ENCODE measurements at regions not wholly inside any gene's neighbourhood (a gene's known extent, or its start where the extent isn't known, plus 50 kb on each side); places are given as distances from the start of the nearest gene placed in this dataset.

- Histone ChIP-seq H3K4me2 (ENCODE audit: extremely low read depth, insufficient read depth, low read length) (no peak overlapping the region), H3K36me3 (ENCODE audit: control insufficient read depth, insufficient read depth, low read length) (no peaks in the 10 kb centered on the region), H3K4me3 (replicated peaks in 1 of 4; ENCODE audit: control extremely low read depth in 1 of 4, insufficient read depth in 1 of 4, low read depth in 3 of 4, low read length in 4 of 4) (no peak overlapping the region), H3K9me3 (ENCODE audit: control insufficient read depth, insufficient read depth, low read depth, low read length) (no peaks in the 10 kb centered on the region), H4K20me1 (ENCODE audit: control insufficient read depth, extremely low read depth, insufficient read depth, low read length) (no peaks in the 10 kb centered on the region), H3K27me3 (ENCODE audit: control insufficient read depth, insufficient read depth, low read length) (no peaks in the 10 kb centered on the region), H2AFZ (ENCODE audit: low read length) (no peak overlapping the region), H3K9ac (ENCODE audit: insufficient read depth, low read length) (no peak overlapping the region), H3K27ac (ENCODE audit: insufficient read depth, low read length) (no peak overlapping the region), H3K4me1 (ENCODE audit: control insufficient read depth, extremely low read depth, insufficient read depth, low read length) (peaks cover 3% of the 10 kb centered on the region), H3K79me2 (ENCODE audit: control insufficient read depth, insufficient read depth, low read length) (no peaks in the 10 kb centered on the region)
- no peak for DNase-seq (ENCODE audit: low read depth in 2 of 2)
- TF ChIP-seq CTCF (conservative IDR thresholded peaks at IDR 0.05 in 1 of 2, IDR thresholded peaks at IDR 0.05 in 1 of 2; ENCODE audit: low read depth in 1 of 2, low read length in 2 of 2), result no peak
- no peak for TF ChIP-seq EZH2 (IDR thresholded peaks at IDR 0.05; ENCODE audit: low read length, missing control alignments)
These were observed 338.0 kb downstream of the TDRD15 start for GRCh38 chr2:21461754-21462240.

GRCh38 chr2:21466341-21466927 is 342.7 kb downstream of the TDRD15 start:
- Histone ChIP-seq H3K4me1 (ENCODE audit: control insufficient read depth, extremely low read depth, insufficient read depth, low read length) (peaks cover 3% of the 10 kb centered on the region), H3K27ac (ENCODE audit: insufficient read depth, low read length) (no peak overlapping the region), H3K27me3 (ENCODE audit: control insufficient read depth, insufficient read depth, low read length) (no peaks in the 10 kb centered on the region), H4K20me1 (ENCODE audit: control insufficient read depth, extremely low read depth, insufficient read depth, low read length) (no peaks in the 10 kb centered on the region), H3K9ac (ENCODE audit: insufficient read depth, low read length) (no peak overlapping the region), H2AFZ (ENCODE audit: low read length) (no peak overlapping the region), H3K36me3 (ENCODE audit: control insufficient read depth, insufficient read depth, low read length) (no peaks in the 10 kb centered on the region), H3K9me3 (ENCODE audit: control insufficient read depth, insufficient read depth, low read depth, low read length) (no peaks in the 10 kb centered on the region), H3K4me2 (ENCODE audit: extremely low read depth, insufficient read depth, low read length) (no peak overlapping the region), H3K4me3 (replicated peaks in 1 of 4; ENCODE audit: control extremely low read depth in 1 of 4, insufficient read depth in 1 of 4, low read depth in 3 of 4, low read length in 4 of 4) (no peak overlapping the region), H3K79me2 (ENCODE audit: control insufficient read depth, insufficient read depth, low read length) (no peaks in the 10 kb centered on the region)
- TF ChIP-seq EZH2 (IDR thresholded peaks at IDR 0.05; ENCODE audit: low read length, missing control alignments), result no peak
- no peak for TF ChIP-seq CTCF (conservative IDR thresholded peaks at IDR 0.05 in 1 of 2, IDR thresholded peaks at IDR 0.05 in 1 of 2; ENCODE audit: low read depth in 1 of 2, low read length in 2 of 2)
- peak in 1 of 2 donors; percentile 63 for DNase-seq (ENCODE audit: low read depth in 2 of 2)

- Histone ChIP-seq H3K36me3 (ENCODE audit: control insufficient read depth, insufficient read depth, low read length) (no peaks in the 10 kb centered on the region), H2AFZ (ENCODE audit: low read length) (no peak overlapping the region), H3K4me1 (ENCODE audit: control insufficient read depth, extremely low read depth, insufficient read depth, low read length) (peaks cover 3% of the 10 kb centered on the region), H3K79me2 (ENCODE audit: control insufficient read depth, insufficient read depth, low read length) (no peaks in the 10 kb centered on the region), H4K20me1 (ENCODE audit: control insufficient read depth, extremely low read depth, insufficient read depth, low read length) (no peaks in the 10 kb centered on the region), H3K9ac (ENCODE audit: insufficient read depth, low read length) (no peak overlapping the region), H3K9me3 (ENCODE audit: control insufficient read depth, insufficient read depth, low read depth, low read length) (no peaks in the 10 kb centered on the region), H3K4me2 (ENCODE audit: extremely low read depth, insufficient read depth, low read length) (no peak overlapping the region), H3K27me3 (ENCODE audit: control insufficient read depth, insufficient read depth, low read length) (no peaks in the 10 kb centered on the region), H3K4me3 (replicated peaks in 1 of 4; ENCODE audit: control extremely low read depth in 1 of 4, insufficient read depth in 1 of 4, low read depth in 3 of 4, low read length in 4 of 4) (no peak overlapping the region), H3K27ac (ENCODE audit: insufficient read depth, low read length) (no peak overlapping the region)
- TF ChIP-seq CTCF (conservative IDR thresholded peaks at IDR 0.05 in 1 of 2, IDR thresholded peaks at IDR 0.05 in 1 of 2; ENCODE audit: low read depth in 1 of 2, low read length in 2 of 2) (no peak), EZH2 (IDR thresholded peaks at IDR 0.05; ENCODE audit: low read length, missing control alignments) (no peak)
- no peak for DNase-seq (ENCODE audit: low read depth in 2 of 2)
These were observed 343.6 kb downstream of the TDRD15 start for GRCh38 chr2:21467280-21467818.
